K562 (cell line): ENCODE measurements at regions not wholly inside any gene's neighbourhood (a gene's known extent, or its start where the extent isn't known, plus 50 kb on each side); places are given as distances from the start of the nearest gene placed in this dataset.

ENCODE experiments used
- ATAC-seq: fragments of 200-7000 bp; cut with Tn5 transposase; 3 replicates; pipeline ENCODE4 v1.9.1; 2020; ENCODE audit warnings: moderate library complexity
- BruUV-seq: library from RNA; stranded (reverse); fragments of 400-500 nt; replicated peaks from 2 replicates; lab custom pipeline; 2021; lab: Mats Ljungman, UMichigan
- CTCF ChIA-PET: fragments of 300-600 bp; formaldehyde crosslinking; extraction: SDS; loops from one replicate; lab custom pipeline; 2021; ENCODE audit warnings: low intra/inter-chr PET ratio; lab: Yijun Ruan, JAX
- POLR2A ChIA-PET: fragments of 300-600, 350-650 bp; sonication (Branson Sonifier 250); formaldehyde crosslinking; extraction: SDS; loops from one replicate; lab custom pipeline; 2021; ENCODE audit warnings: antibody characterized with exemption, inconsistent platforms; lab: Yijun Ruan, JAX
- DNase-seq, 4 experiments: peaks; one replicate each; pipeline versions ENCODE4 v3.0.0 to v3.0.0-alpha.2; 2011 to 2018; ENCODE audit warnings: low spot score in 3 of 4, mixed read lengths in 3 of 4; ENCODE audit errors: extremely low read depth in 1 of 4
- FAIRE-seq: peaks from 2 replicates; lab custom pipeline; 2011; peaks lifted over from hg19 to GRCh38; lab: Jason Lieb, UNC
- H2AFZ ChIP-seq: 2 replicates; pipeline ENCODE4 v1.6.0; 2011; ENCODE audit warnings: low read depth, low read length, control low read depth, inconsistent platforms
- H3K27ac ChIP-seq: fragments of 200-600 bp; 3 replicates; pipeline ENCODE4 v1.8.0; 2011; ENCODE audit warnings: low read depth, mild to moderate bottlenecking, control low read depth, inconsistent platforms, low read length, moderate library complexity, mixed read lengths; ENCODE audit errors: extremely low read depth
- H3K27me3 ChIP-seq, 2 experiments: fragments of 300-600 bp in 1 of 2; 2 replicates in 1 of 2; 3 replicates in 1 of 2; pipeline versions ENCODE4 v1.6.0 to v1.8.0; 2011; ENCODE audit warnings: inconsistent platforms in 2 of 2, low read length in 2 of 2, mild to moderate bottlenecking in 1 of 2, mixed read lengths in 1 of 2, moderate library complexity in 1 of 2; ENCODE audit not compliant: control insufficient read depth in 2 of 2, insufficient read depth in 2 of 2
- H3K36me3 ChIP-seq: fragments of 300-600 bp; 3 replicates; pipeline ENCODE4 v1.8.0; 2011; ENCODE audit warnings: mild to moderate bottlenecking, low read length, inconsistent platforms; ENCODE audit not compliant: control insufficient read depth, insufficient read depth
- H3K4me1 ChIP-seq, 2 experiments: fragments of 200-600 bp in 1 of 2; replicated peaks in 1 of 2; 2 replicates in 1 of 2; 3 replicates in 1 of 2; pipeline versions ENCODE4 v1.5.1 to v1.8.0; 2011; ENCODE audit warnings: inconsistent platforms in 2 of 2, low read length in 2 of 2, mild to moderate bottlenecking in 1 of 2, mixed read lengths in 1 of 2, moderate library complexity in 1 of 2; ENCODE audit not compliant: control insufficient read depth in 2 of 2, insufficient read depth in 2 of 2
- H3K4me2 ChIP-seq: 2 replicates; pipeline ENCODE4 v1.6.1; 2011; ENCODE audit warnings: low read length, control low read depth, inconsistent platforms, mixed read lengths; ENCODE audit not compliant: insufficient read depth
- H3K4me3 ChIP-seq: fragments of 200-600 bp; sonication (generic), shearing (Covaris generic); 2 replicates; pipeline ENCODE4 v1.5.1; 2016; ENCODE audit warnings: control low read depth, inconsistent platforms
- H3K79me2 ChIP-seq: fragments of 200-600 bp; 3 replicates; pipeline ENCODE4 v1.8.0; 2011; ENCODE audit warnings: low read length, inconsistent platforms; ENCODE audit not compliant: control insufficient read depth, insufficient read depth
- H3K9ac ChIP-seq, 2 experiments: 2 replicates each; pipeline versions ENCODE4 v1.6.0 to v1.6.1; 2011; ENCODE audit warnings: low read depth in 2 of 2, low read length in 2 of 2, control low read depth in 1 of 2, inconsistent platforms in 1 of 2, mild to moderate bottlenecking in 1 of 2, mixed read lengths in 1 of 2; ENCODE audit not compliant: insufficient read depth in 1 of 2
- H3K9me1 ChIP-seq: one replicate; pipeline ENCODE4 v1.6.0; 2011; ENCODE audit warnings: inconsistent platforms, mild to moderate bottlenecking, low read length, moderate library complexity; ENCODE audit not compliant: control insufficient read depth, insufficient read depth
- H3K9me3 ChIP-seq: replicated peaks from 2 replicates; pipeline ENCODE4 v1.5.1; 2011; ENCODE audit warnings: low read depth, low read length, inconsistent platforms; ENCODE audit not compliant: control insufficient read depth, insufficient read depth
- H4K20me1 ChIP-seq: replicated peaks from 2 replicates; pipeline ENCODE4 v1.6.1; 2011; ENCODE audit warnings: low read length, inconsistent platforms, mixed read lengths; ENCODE audit not compliant: control insufficient read depth, insufficient read depth
- NR3C1 ChIP-seq: sonication (generic); formaldehyde crosslinking; IDR thresholded peaks from 2 replicates; pipeline ENCODE4 v1.8.1; 2022; ENCODE audit warnings: missing genetic modification reagents
- PHTF2 ChIP-seq: fragments of 250-450 bp; sonication (Bioruptor Pico); IDR thresholded peaks from 2 replicates; pipeline ENCODE4 v1.5.0; 2021; ENCODE audit warnings: mild to moderate bottlenecking
- SIN3B ChIP-seq: fragments of 450-650 bp; IDR thresholded peaks from 2 replicates; pipeline ENCODE4 v1.6.1; 2017; ENCODE audit warnings: low read depth, mild to moderate bottlenecking, moderate library complexity
- YY1 ChIP-seq, 3 experiments: IDR thresholded peaks; 2 replicates each; pipeline ENCODE4 v1.6.1; 2011; ENCODE audit warnings: low read length in 2 of 3, mild to moderate bottlenecking in 2 of 3, moderate library complexity in 2 of 3, borderline replicate concordance in 1 of 3, control low read depth in 1 of 3, low read depth in 1 of 3; ENCODE audit not compliant: insufficient read depth in 3 of 3, insufficient replicate concordance in 2 of 3, control insufficient read depth in 1 of 3, insufficient read length in 1 of 3; ENCODE audit errors: extremely low read depth in 1 of 3
- ZFP36 ChIP-seq: fragments of 150-350 bp; IDR thresholded peaks from 2 replicates; pipeline ENCODE4 v1.6.1; 2018; ENCODE audit warnings: low read length, low read depth; ENCODE audit not compliant: partially characterized antibody
- ZNF57 ChIP-seq: fragments of 450-650 bp; formaldehyde crosslinking; IDR thresholded peaks from 2 replicates; pipeline ENCODE4 v1.4.0; 2020; ENCODE audit warnings: mild to moderate bottlenecking, moderate library complexity
- WGBS: fragments of 100-300 bp; shearing (Covaris generic); methylation state at CpG from one replicate; pipeline ENCODE4 v1.1.6; 2016; ENCODE audit warnings: low coverage, mixed read lengths; ENCODE audit not compliant: insufficient coverage; ENCODE audit errors: missing lambda C conversion rate; 5-methylcytosine and 5-hydroxymethylcytosine counted together
- in situ Hi-C: fragments of 300-500 bp; cut with MboI; formaldehyde crosslinking; loops from 4 replicates; pipeline ENCODE4 v1.15.0; 2018; ENCODE audit warnings: inconsistent platforms, mixed read lengths
- intact Hi-C: fragments of 100-400 bp; cut with micrococcal nuclease; formaldehyde crosslinking; loops from 2 replicates; pipeline ENCODE4 v1.14.2; 2022
- TF ChIP-seq, protein P1 (sequence below): sonication (generic); formaldehyde crosslinking; IDR thresholded peaks from 2 replicates; pipeline ENCODE4 v1.8.0; 2022; ENCODE audit warnings: missing genetic modification reagents, mild to moderate bottlenecking, moderate library complexity, borderline replicate concordance
- TF ChIP-seq, protein P2 (sequence below): fragments of 250-450 bp; sonication (Bioruptor Pico); IDR thresholded peaks from 2 replicates; pipeline ENCODE4 v1.5.0; 2021

DNA sequence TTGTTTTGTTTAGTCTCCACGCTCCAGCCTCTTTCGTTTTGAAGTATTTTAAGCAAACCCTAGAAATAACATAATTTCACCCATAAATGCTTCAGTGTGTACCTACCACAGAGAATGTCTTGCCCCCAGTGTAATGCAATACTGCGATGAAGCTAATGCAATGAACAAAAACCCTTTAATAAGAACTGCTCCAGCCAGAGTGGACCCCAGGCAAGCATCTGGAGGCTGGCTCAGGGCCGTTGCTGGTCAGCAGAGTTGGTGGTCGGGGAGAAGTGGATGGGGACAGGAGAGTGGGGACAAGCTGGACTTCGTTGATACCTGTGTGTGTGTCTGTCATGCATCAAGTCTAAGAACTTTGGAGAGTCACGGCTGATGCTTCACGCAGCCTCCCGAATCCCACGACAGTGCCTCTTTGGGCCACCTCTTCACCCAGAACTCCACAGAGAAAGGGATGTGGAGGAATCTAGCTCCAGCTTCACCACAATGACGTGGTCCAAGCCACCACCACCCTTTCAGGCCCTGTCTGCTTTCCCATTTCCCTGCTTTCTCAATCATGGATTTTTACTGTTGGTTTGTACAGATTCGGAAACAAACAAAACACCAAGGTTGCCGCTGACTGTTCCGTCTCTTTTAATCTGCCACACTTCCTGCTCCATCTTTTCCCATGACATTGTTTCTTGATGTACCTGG is 108.6 kb upstream of the ERRFI1 start:
- no peak overlapping the region for H3K9ac ChIP-seq

DNA sequence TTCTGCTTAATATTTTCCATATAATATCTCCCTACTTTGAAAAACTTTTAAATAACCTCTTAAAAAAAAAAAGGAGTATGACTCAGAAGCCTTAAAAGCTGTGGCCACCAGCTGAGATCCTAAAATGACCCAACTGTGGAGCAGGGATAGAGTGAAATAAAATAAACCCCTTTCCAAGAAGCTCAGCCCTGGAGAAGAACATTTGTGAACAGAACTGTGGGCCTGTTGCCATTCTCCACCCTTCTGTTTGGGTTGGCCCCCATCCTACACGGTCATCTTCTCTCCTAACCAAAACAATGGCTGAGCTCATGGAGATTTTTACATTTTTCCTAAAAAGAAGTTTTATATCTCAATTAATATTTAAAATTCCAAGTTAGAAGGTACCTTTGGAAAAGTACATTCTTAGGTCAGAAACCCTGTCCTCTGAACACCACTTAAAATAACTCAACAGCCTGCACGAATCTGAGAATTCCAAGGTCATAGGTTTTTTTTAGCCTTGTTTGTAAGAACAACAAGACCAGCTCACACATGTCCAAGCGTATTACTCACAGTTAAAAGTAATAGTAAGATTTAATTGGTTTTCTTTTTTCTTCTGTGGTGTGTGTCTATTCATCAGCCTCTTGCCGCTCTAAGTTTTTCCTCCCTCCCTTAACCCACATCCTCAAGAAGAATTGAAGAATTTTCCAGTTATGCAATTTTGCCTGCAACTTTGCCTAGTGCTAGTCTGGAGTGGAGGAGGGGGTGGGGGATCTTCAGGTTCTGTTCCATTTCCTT is 107.7 kb upstream of the ERRFI1 start:
- H3K9ac ChIP-seq, result no peak overlapping the region
- POLR2A ChIA-PET, result interaction anchor here (0.5 to 0.6 kb wide), 2 partner anchors 92 to 151 kb away, joined by 3 to 4 read pairs; no protein-coding TSS in a partner anchor

More for the DNA sequence above, 108.6 kb upstream of the ERRFI1 start:
- no peaks in the 10 kb centered on the region for H3K9me1 ChIP-seq
- WGBS, result 12% methylated on average over 14 of the region's 14 CpGs
- TF ChIP-seq ZFP36 (peak; percentile 4), SIN3B (no peak)
- H2AFZ ChIP-seq, result no peak overlapping the region
- no peak overlapping the region for H3K27ac ChIP-seq
- H3K79me2 ChIP-seq, result no peaks in the 10 kb centered on the region
- peaks cover 45 to 51% of the 10 kb centered on the region in 2 experiments for H3K27me3 ChIP-seq
- ChIA-PET POLR2A (interaction anchor here (0.7 to 1.3 kb wide), 3 partner anchors 10 to 124 kb away, joined by 3 to 4 read pairs (median 3); no protein-coding TSS in a partner anchor), CTCF (no interaction called here)
- no peak for DNase-seq
- no peaks in the 10 kb centered on the region for H3K4me1 ChIP-seq
- H3K9me3 ChIP-seq, result no peaks in the 10 kb centered on the region
- no peak overlapping the region for H3K4me3 ChIP-seq
- in situ Hi-C loops, result no loop called here
- intact Hi-C loops, result no loop called here
- no peaks in the 10 kb centered on the region for H3K36me3 ChIP-seq
- no TSS peak for BruUV-seq
- no peaks in the 10 kb centered on the region for H4K20me1 ChIP-seq
- no peak for ATAC-seq
- H3K4me2 ChIP-seq, result no peak overlapping the region
- no peak for FAIRE-seq

More for the DNA sequence above, 107.7 kb upstream of the ERRFI1 start:
- H3K9me1 ChIP-seq, result no peaks in the 10 kb centered on the region
- no peaks in the 10 kb centered on the region for H4K20me1 ChIP-seq
- H3K4me2 ChIP-seq, result no peak overlapping the region
- in situ Hi-C loops (no loop called here), intact Hi-C loops (no loop called here)
- 7% methylated on average over 4 of the region's 4 CpGs for WGBS
- no TSS peak for BruUV-seq
- no peak overlapping the region for H3K27ac ChIP-seq
- peaks cover 45 to 46% of the 10 kb centered on the region in 2 experiments for H3K27me3 ChIP-seq
- H3K36me3 ChIP-seq, result no peaks in the 10 kb centered on the region
- H3K9me3 ChIP-seq, result no peaks in the 10 kb centered on the region
- ATAC-seq (no peak), DNase-seq (no peak), FAIRE-seq (no peak)
- TF ChIP-seq ZNF57 (CRISPR knock-in tag) (no peak), YY1 (IDR thresholded peaks at IDR 0.05; ENCODE audit: borderline replicate concordance in 1 of 3, control insufficient read depth in 1 of 3, extremely low read depth in 1 of 3, insufficient read depth in 3 of 3, insufficient read length in 1 of 3, insufficient replicate concordance in 2 of 3, low read depth in 1 of 3, low read length in 2 of 3) (no peak), PHTF2 (CRISPR knock-in tag) (no peak), NR3C1 (CRISPR knock-in tag) (no peak)
- TF ChIP-seq, protein P1, sequence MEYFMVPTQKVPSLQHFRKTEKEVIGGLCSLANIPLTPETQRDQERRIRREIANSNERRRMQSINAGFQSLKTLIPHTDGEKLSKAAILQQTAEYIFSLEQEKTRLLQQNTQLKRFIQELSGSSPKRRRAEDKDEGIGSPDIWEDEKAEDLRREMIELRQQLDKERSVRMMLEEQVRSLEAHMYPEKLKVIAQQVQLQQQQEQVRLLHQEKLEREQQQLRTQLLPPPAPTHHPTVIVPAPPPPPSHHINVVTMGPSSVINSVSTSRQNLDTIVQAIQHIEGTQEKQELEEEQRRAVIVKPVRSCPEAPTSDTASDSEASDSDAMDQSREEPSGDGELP (CRISPR knock-in tag), result no peak
- TF ChIP-seq, protein P2, sequence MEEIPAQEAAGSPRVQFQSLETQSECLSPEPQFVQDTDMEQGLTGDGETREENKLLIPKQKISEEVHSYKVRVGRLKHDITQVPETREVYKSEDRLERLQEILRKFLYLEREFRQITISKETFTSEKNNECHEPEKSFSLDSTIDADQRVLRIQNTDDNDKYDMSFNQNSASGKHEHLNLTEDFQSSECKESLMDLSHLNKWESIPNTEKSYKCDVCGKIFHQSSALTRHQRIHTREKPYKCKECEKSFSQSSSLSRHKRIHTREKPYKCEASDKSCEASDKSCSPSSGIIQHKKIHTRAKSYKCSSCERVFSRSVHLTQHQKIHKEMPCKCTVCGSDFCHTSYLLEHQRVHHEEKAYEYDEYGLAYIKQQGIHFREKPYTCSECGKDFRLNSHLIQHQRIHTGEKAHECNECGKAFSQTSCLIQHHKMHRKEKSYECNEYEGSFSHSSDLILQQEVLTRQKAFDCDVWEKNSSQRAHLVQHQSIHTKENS (CRISPR knock-in tag), result no peak
- no peaks in the 10 kb centered on the region for H3K79me2 ChIP-seq
- H3K4me1 ChIP-seq, result no peaks in the 10 kb centered on the region
- H2AFZ ChIP-seq, result no peak overlapping the region
- no peak overlapping the region for H3K4me3 ChIP-seq
- CTCF ChIA-PET, result no interaction called here
